ENCODE measurements at regions not wholly inside any gene's neighbourhood (a gene's known extent, or its start where the extent isn't known, plus 50 kb on each side); places are given as distances from the start of the nearest gene placed in this dataset.

- ChIA-PET SMC1A (ENCODE audit: uncharacterized antibody, unreplicated experiment) (interaction anchor here (1.1 to 1.7 kb wide), 2 partner anchors 12 to 13 kb away, joined by 3 read pairs; no protein-coding TSS in a partner anchor), POLR2A (no interaction called here), RAD21 (ENCODE audit: unreplicated experiment) (no interaction called here), CTCF (no interaction called here)
- ATAC-seq (no peak), FAIRE-seq (no peak), DNase-seq (ENCODE audit: low read depth, low spot score) (no peak)
- TF ChIP-seq NFYB (IDR thresholded peaks at IDR 0.05; ENCODE audit: insufficient read depth, low read depth, low read length) (no peak), BCL11A (IDR thresholded peaks at IDR 0.05; ENCODE audit: low read depth, low read length) (no peak), TARDBP (IDR thresholded peaks at IDR 0.05; ENCODE audit: borderline replicate concordance) (no peak), WRNIP1 (IDR thresholded peaks at IDR 0.05; ENCODE audit: borderline replicate concordance, low read depth, low read length) (no peak), NBN (IDR thresholded peaks at IDR 0.05) (no peak), PAX5 (IDR thresholded peaks at IDR 0.05; ENCODE audit: borderline replicate concordance, low read depth, low read length) (no peak), ZNF217 (IDR thresholded peaks at IDR 0.05) (no peak), GATAD2B (conservative IDR thresholded peaks at IDR 0.05; ENCODE audit: low read depth) (no peak), EED (IDR thresholded peaks at IDR 0.05; ENCODE audit: low read depth) (no peak), SUZ12 (IDR thresholded peaks at IDR 0.05; ENCODE audit: unreplicated experiment) (no peak)
- TF ChIP-seq, protein P1, sequence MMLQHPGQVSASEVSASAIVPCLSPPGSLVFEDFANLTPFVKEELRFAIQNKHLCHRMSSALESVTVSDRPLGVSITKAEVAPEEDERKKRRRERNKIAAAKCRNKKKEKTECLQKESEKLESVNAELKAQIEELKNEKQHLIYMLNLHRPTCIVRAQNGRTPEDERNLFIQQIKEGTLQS (IDR thresholded peaks at IDR 0.05; ENCODE audit: borderline replicate concordance, extremely low read depth, low read depth, low read length), result no peak
- TF ChIP-seq, protein P2, sequence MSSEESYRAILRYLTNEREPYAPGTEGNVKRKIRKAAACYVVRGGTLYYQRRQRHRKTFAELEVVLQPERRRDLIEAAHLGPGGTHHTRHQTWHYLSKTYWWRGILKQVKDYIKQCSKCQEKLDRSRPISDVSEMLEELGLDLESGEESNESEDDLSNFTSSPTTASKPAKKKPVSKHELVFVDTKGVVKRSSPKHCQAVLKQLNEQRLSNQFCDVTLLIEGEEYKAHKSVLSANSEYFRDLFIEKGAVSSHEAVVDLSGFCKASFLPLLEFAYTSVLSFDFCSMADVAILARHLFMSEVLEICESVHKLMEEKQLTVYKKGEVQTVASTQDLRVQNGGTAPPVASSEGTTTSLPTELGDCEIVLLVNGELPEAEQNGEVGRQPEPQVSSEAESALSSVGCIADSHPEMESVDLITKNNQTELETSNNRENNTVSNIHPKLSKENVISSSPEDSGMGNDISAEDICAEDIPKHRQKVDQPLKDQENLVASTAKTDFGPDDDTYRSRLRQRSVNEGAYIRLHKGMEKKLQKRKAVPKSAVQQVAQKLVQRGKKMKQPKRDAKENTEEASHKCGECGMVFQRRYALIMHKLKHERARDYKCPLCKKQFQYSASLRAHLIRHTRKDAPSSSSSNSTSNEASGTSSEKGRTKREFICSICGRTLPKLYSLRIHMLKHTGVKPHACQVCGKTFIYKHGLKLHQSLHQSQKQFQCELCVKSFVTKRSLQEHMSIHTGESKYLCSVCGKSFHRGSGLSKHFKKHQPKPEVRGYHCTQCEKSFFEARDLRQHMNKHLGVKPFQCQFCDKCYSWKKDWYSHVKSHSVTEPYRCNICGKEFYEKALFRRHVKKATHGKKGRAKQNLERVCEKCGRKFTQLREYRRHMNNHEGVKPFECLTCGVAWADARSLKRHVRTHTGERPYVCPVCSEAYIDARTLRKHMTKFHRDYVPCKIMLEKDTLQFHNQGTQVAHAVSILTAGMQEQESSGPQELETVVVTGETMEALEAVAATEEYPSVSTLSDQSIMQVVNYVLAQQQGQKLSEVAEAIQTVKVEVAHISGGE (CRISPR knock-in tag; IDR thresholded peaks at IDR 0.05), result no peak
- TF ChIP-seq, protein P3, sequence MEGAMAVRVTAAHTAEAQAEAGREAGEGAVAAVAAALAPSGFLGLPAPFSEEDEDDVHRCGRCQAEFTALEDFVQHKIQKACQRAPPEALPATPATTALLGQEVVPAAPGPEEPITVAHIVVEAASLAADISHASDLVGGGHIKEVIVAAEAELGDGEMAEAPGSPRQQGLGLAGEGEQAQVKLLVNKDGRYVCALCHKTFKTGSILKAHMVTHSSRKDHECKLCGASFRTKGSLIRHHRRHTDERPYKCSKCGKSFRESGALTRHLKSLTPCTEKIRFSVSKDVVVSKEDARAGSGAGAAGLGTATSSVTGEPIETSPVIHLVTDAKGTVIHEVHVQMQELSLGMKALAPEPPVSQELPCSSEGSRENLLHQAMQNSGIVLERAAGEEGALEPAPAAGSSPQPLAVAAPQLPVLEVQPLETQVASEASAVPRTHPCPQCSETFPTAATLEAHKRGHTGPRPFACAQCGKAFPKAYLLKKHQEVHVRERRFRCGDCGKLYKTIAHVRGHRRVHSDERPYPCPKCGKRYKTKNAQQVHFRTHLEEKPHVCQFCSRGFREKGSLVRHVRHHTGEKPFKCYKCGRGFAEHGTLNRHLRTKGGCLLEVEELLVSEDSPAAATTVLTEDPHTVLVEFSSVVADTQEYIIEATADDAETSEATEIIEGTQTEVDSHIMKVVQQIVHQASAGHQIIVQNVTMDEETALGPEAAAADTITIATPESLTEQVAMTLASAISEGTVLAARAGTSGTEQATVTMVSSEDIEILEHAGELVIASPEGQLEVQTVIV (IDR thresholded peaks at IDR 0.05; ENCODE audit: borderline replicate concordance, partially characterized antibody), result no peak
- Histone ChIP-seq H4K20me1 (ENCODE audit: control insufficient read depth, insufficient read depth) (no peaks in the 10 kb centered on the region), H3K9ac (ENCODE audit: control insufficient read depth, insufficient read depth, low read length) (no peak overlapping the region), H3K27ac (ENCODE audit: control insufficient read depth, insufficient read depth) (no peak overlapping the region), H3K4me1 (ENCODE audit: control insufficient read depth, insufficient read depth, low read length) (no peaks in the 10 kb centered on the region), H3K27me3 (replicated peaks in 1 of 2; ENCODE audit: control insufficient read depth in 2 of 2, insufficient read depth in 2 of 2, low read length in 1 of 2) (peaks cover 0 to 6% of the 10 kb centered on the region in 2 experiments; a peak in 3 of 4 replicates), H3K4me3 (no peak overlapping the region), H3K9me3 (replicated peaks; ENCODE audit: control insufficient read depth, insufficient read depth, low read length) (no peaks in the 10 kb centered on the region), H3K79me2 (ENCODE audit: control insufficient read depth, insufficient read depth, low read length) (no peaks in the 10 kb centered on the region), H3K36me3 (ENCODE audit: control insufficient read depth in 2 of 2, insufficient read depth in 2 of 2, low read length in 1 of 2) (no peaks in the 10 kb centered on the region), H3K4me2 (ENCODE audit: control insufficient read depth, insufficient read depth) (no peak overlapping the region), H2AFZ (ENCODE audit: control insufficient read depth, low read depth, low read length) (no peak overlapping the region)
- 35% methylated on average over 18 of the region's 18 CpGs for WGBS (ENCODE audit: insufficient coverage, insufficient replicate concordance, low lambda C conversion rate, missing lambda C conversion rate)
- in situ Hi-C loops (cut with MboI), result no loop called here
- BruUV-seq (replicated peaks), result no TSS peak
- intact Hi-C loops (cut with micrococcal nuclease; ENCODE audit: unreplicated experiment), result no loop called here
Measured at GRCh38 chr9:126162611-126163381, 163.8 kb upstream of the MVB12B start.

Measured in GM12878 (cell line).